A549 (cell line): ENCODE measurements at regions not wholly inside any gene's neighbourhood (a gene's known extent, or its start where the extent isn't known, plus 50 kb on each side); places are given as distances from the start of the nearest gene placed in this dataset.
"Not testable (repeated sequence)": the region's sequence is repeated elsewhere in the genome, so short reads cannot be mapped to it uniquely, and the experiment has no call there.

ENCODE experiments used
- ATAC-seq, 2 experiments: fragments of 200-7000 bp in 1 of 2; fragments of >200 bp in 1 of 2; cut with Nextera tagmentation in 1 of 2; cut with Tn5 transposase in 1 of 2; 3 replicates each; pipeline versions ENCODE4 v1.8.0 to v1.9.1; 2018 to 2020; ENCODE audit warnings: mild to moderate bottlenecking in 1 of 2, moderate library complexity in 1 of 2
- CTCF ChIA-PET: fragments of 300-600 bp; sonication (Branson Sonifier 250); formaldehyde crosslinking; extraction: SDS; loops from one replicate; lab custom pipeline; 2021; ENCODE audit warnings: antibody characterized with exemption, inconsistent platforms; lab: Yijun Ruan, JAX
- POLR2A ChIA-PET: fragments of 350-600 bp; formaldehyde crosslinking; extraction: SDS; loops from one replicate; lab custom pipeline; 2021; ENCODE audit warnings: antibody characterized with exemption, inconsistent platforms; lab: Yijun Ruan, JAX
- DNase-seq, 2 experiments: peaks; one replicate each; pipeline versions ENCODE4 v3.0.0 to v3.0.0-alpha.2; 2011 to 2016; ENCODE audit warnings: low read depth in 1 of 2, low spot score in 1 of 2
- FAIRE-seq: peaks from 2 replicates; lab custom pipeline; 2011; peaks lifted over from hg19 to GRCh38; lab: Jason Lieb, UNC
- H3K27ac ChIP-seq, 2 experiments: fragments of >200 bp; sonication (Bioruptor Twin); formaldehyde crosslinking; 3 replicates each; pipeline ENCODE4 v1.5.1; 2016 to 2017
- H3K4me1 ChIP-seq: fragments of >200 bp; sonication (Bioruptor Twin); formaldehyde crosslinking; 3 replicates; pipeline ENCODE4 v1.6.1; 2016
- H3K4me2 ChIP-seq: fragments of >200 bp; sonication (Bioruptor Twin); formaldehyde crosslinking; 3 replicates; pipeline ENCODE4 v1.6.1; 2016
- H3K4me3 ChIP-seq: fragments of >200 bp; sonication (Bioruptor Twin); formaldehyde crosslinking; 3 replicates; pipeline ENCODE4 v1.5.1; 2016
- H3K9me3 ChIP-seq: fragments of >200 bp; sonication (Bioruptor Twin); formaldehyde crosslinking; 3 replicates; pipeline ENCODE4 v1.6.1; 2016
- CBX8 ChIP-seq: fragments of 200-600 bp; sonication (generic); IDR thresholded peaks from 2 replicates; pipeline ENCODE4 v1.6.1; 2016
- CHD2 ChIP-seq: fragments of 150-350 bp; IDR thresholded peaks from 2 replicates; pipeline ENCODE4 v1.6.1; 2014; ENCODE audit warnings: low read length; ENCODE audit not compliant: partially characterized antibody
- CHD4 ChIP-seq: fragments of 200-600 bp; sonication (generic); IDR thresholded peaks from 2 replicates; pipeline ENCODE4 v1.6.1; 2016; ENCODE audit warnings: antibody characterized with exemption, mild to moderate bottlenecking, borderline replicate concordance
- FOSB ChIP-seq: fragments of 250-450 bp; sonication (Bioruptor Pico); IDR thresholded peaks from 2 replicates; pipeline ENCODE4 v1.5.0; 2020; ENCODE audit warnings: mild to moderate bottlenecking, moderate library complexity
- FOXS1 ChIP-seq: fragments of 250-450 bp; sonication (Bioruptor Pico); IDR thresholded peaks from 2 replicates; pipeline ENCODE4 v1.5.0; 2020; ENCODE audit warnings: mild to moderate bottlenecking, moderate library complexity
- GATA3 ChIP-seq: IDR thresholded peaks from 2 replicates; pipeline ENCODE4 v1.6.1; 2012; ENCODE audit warnings: borderline replicate concordance
- HDAC2 ChIP-seq: fragments of 200-600 bp; sonication (generic); IDR thresholded peaks from 2 replicates; pipeline ENCODE4 v1.6.1; 2016
- HEYL ChIP-seq: fragments of 250-450 bp; sonication (Bioruptor Pico); IDR thresholded peaks from 2 replicates; pipeline ENCODE4 v1.8.0; 2021; ENCODE audit warnings: mild to moderate bottlenecking, moderate library complexity
- JUN ChIP-seq, 2 experiments: fragments of >200 bp; sonication (Bioruptor Twin); formaldehyde crosslinking; IDR thresholded peaks; 2 replicates in 1 of 2; 3 replicates in 1 of 2; pipeline ENCODE4 v1.6.1; 2016 to 2017
- MAFK ChIP-seq: fragments of 450-650 bp; IDR thresholded peaks from 2 replicates; pipeline ENCODE4 v1.6.1; 2014; ENCODE audit not compliant: partially characterized antibody
- NR3C1 ChIP-seq: fragments of >200 bp; sonication (Bioruptor Twin); formaldehyde crosslinking; IDR thresholded peaks from 3 replicates; pipeline ENCODE4 v1.6.1; 2017
- POLR2A ChIP-seq: IDR thresholded peaks from 2 replicates; pipeline ENCODE4 v1.6.1; 2012; ENCODE audit warnings: mild to moderate bottlenecking, low read length
- RAD21 ChIP-seq, 2 experiments: fragments of >200 bp in 1 of 2; sonication (Bioruptor Twin) in 1 of 2; formaldehyde crosslinking in 1 of 2; IDR thresholded peaks in 1 of 2; conservative IDR thresholded peaks in 1 of 2; 2 replicates in 1 of 2; 3 replicates in 1 of 2; pipeline ENCODE4 v1.6.1; 2012 to 2018; ENCODE audit warnings: inconsistent platforms in 1 of 2
- RARB ChIP-seq: fragments of 250-450 bp; sonication (Bioruptor Pico); IDR thresholded peaks from 2 replicates; pipeline ENCODE4 v1.8.0; 2021; ENCODE audit warnings: mild to moderate bottlenecking, moderate library complexity
- SREBF2 ChIP-seq: fragments of 450-650 bp; IDR thresholded peaks from 2 replicates; pipeline ENCODE4 v1.6.1; 2014; ENCODE audit warnings: mild to moderate bottlenecking, moderate library complexity
- TFCP2L1 ChIP-seq: fragments of 250-450 bp; sonication (Bioruptor Pico); IDR thresholded peaks from 2 replicates; pipeline ENCODE4 v1.5.0; 2021; ENCODE audit warnings: mild to moderate bottlenecking
- ZSCAN20 ChIP-seq: fragments of 250-450 bp; sonication (Bioruptor Pico); IDR thresholded peaks from 2 replicates; pipeline ENCODE4 v1.8.0; 2022; ENCODE audit warnings: mild to moderate bottlenecking, moderate library complexity
- WGBS: methylation state at CpG from one replicate; pipeline ENCODE4 v1.1.6; 2017; ENCODE audit errors: missing lambda C conversion rate; 5-methylcytosine and 5-hydroxymethylcytosine counted together
- TF ChIP-seq, protein P1 (sequence below): IDR thresholded peaks from 2 replicates; pipeline ENCODE4 v1.6.1; 2012; ENCODE audit warnings: low read depth, borderline replicate concordance
- TF ChIP-seq, protein P2 (sequence below): fragments of 200-600 bp; sonication (generic); IDR thresholded peaks from 2 replicates; pipeline ENCODE4 v1.6.1; 2016; ENCODE audit warnings: antibody characterized with exemption, mild to moderate bottlenecking, moderate library complexity
- TF ChIP-seq, protein P3 (sequence below): IDR thresholded peaks from 2 replicates; pipeline ENCODE4 v1.6.1; 2012
- TF ChIP-seq, protein P4 (sequence below): IDR thresholded peaks from 2 replicates; pipeline ENCODE4 v1.6.1; 2012
- TF ChIP-seq, protein P5 (sequence below): fragments of 250-450 bp; sonication (Bioruptor Pico); IDR thresholded peaks from 2 replicates; pipeline ENCODE4 v1.5.0; 2021; ENCODE audit warnings: mild to moderate bottlenecking, moderate library complexity, borderline replicate concordance

DNA sequence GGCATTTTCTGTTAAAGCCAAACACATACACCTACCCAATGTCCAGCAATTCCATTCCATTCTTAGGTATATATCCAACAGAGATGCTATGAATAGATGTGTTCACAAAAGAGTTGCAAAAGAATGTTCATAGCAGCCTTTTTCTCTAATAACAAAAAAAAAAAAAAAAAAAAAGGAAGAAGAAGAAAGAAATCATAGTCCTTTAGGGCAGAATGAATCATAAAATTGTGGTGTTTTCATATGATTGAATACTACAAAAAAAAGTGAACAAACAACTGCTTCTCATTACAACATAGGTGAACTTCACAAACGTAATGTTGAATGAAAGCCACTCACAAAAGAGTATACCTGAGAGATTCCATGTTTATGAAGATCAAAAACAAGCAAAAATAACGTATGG, 66.8 kb upstream of the GRK3 start (continued):
- no peak for TF ChIP-seq RAD21 (conservative IDR thresholded peaks at IDR 0.05 in 1 of 2, IDR thresholded peaks at IDR 0.05 in 1 of 2)
- TF ChIP-seq, protein P1, sequence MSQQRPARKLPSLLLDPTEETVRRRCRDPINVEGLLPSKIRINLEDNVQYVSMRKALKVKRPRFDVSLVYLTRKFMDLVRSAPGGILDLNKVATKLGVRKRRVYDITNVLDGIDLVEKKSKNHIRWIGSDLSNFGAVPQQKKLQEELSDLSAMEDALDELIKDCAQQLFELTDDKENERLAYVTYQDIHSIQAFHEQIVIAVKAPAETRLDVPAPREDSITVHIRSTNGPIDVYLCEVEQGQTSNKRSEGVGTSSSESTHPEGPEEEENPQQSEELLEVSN, result no peak
- TF ChIP-seq HDAC2, result no peak
- TF ChIP-seq, all 56 proteins: peak for 0

DNA sequence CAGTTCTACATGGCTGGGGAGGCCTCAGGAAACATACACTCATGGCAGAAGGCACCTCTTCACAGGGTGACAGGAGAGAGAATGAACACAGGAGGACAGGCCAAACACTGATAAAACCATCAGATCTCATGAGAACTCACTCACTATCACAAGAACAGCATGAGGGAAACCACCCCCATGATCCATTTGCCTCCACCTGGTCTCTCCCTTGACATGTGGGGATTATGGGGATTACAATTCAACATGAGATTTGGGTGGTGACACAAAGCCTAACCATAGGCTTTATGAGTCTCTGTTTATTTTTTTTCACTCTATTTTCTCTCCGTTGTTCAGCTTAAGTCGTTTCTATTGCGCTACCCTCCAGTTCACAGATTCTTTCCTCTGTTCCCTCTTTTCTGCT, 63.8 kb upstream of the GRK3 start:
- CTCF ChIA-PET, H3K4me2 ChIP-seq, FAIRE-seq, H3K4me3 ChIP-seq, H3K9me3 ChIP-seq, H3K27ac ChIP-seq, H3K4me1 ChIP-seq, POLR2A ChIA-PET, DNase-seq, ATAC-seq: not testable (repeated sequence)
- WGBS, result 92% methylated on average over 3 of the region's 3 CpGs

DNA sequence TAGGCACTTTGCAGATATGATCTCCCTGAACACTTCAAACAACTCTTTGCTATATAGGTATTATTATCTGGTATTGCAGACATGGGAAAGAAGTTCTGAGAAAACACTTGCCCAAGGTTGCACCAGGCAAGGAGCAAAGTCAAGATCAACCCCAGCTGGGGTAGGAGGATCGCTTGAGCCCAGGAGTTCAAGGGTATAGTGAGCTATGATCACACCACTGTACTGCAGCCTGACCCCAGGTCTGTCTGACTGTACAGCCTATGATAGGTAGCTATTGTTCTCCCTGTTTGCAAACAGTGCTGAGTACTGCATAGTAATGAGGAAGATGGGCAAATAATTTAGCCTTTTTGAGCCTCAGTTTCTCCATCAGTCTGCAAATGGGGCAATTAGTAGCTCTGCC, 60.5 kb upstream of the GRK3 start:
- CTCF ChIA-PET, ATAC-seq, H3K9me3 ChIP-seq, H3K27ac ChIP-seq, H3K4me2 ChIP-seq, H3K4me3 ChIP-seq, DNase-seq, FAIRE-seq, H3K4me1 ChIP-seq, POLR2A ChIA-PET: not testable (repeated sequence)
- no CpG with 5 or more reads among the region's 1 CpG for WGBS

DNA sequence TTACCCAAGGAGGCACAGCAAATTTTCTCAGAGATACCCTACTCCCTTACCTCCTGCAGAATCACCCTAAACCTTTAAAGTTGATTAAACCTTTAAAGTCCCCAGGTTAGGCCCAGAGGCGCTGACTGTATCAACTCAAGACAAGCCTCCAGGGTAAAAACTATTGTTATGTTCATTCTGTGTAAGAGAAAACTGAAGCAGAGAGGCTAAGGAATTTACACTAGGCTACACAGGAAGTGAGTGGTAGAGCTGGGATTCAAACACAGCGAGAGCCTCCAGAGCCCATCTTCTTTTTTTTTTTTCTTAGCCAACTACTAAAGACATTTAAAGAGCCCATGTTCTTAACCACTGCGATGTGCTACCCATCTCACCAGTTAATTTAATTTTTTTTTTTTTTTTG, 56.3 kb upstream of the GRK3 start:
- POLR2A ChIA-PET, result no interaction called here
- H3K9me3 ChIP-seq, result no peaks in the 10 kb centered on the region
- H3K27ac ChIP-seq, result no peak overlapping the region
- no peaks in the 10 kb centered on the region for H3K4me1 ChIP-seq
- ATAC-seq (no peak), FAIRE-seq (no peak)
- 96% methylated on average over 3 of the region's 3 CpGs for WGBS
- no peak overlapping the region for H3K4me2 ChIP-seq
- no peak for TF ChIP-seq RARB
- TF ChIP-seq, protein P2, sequence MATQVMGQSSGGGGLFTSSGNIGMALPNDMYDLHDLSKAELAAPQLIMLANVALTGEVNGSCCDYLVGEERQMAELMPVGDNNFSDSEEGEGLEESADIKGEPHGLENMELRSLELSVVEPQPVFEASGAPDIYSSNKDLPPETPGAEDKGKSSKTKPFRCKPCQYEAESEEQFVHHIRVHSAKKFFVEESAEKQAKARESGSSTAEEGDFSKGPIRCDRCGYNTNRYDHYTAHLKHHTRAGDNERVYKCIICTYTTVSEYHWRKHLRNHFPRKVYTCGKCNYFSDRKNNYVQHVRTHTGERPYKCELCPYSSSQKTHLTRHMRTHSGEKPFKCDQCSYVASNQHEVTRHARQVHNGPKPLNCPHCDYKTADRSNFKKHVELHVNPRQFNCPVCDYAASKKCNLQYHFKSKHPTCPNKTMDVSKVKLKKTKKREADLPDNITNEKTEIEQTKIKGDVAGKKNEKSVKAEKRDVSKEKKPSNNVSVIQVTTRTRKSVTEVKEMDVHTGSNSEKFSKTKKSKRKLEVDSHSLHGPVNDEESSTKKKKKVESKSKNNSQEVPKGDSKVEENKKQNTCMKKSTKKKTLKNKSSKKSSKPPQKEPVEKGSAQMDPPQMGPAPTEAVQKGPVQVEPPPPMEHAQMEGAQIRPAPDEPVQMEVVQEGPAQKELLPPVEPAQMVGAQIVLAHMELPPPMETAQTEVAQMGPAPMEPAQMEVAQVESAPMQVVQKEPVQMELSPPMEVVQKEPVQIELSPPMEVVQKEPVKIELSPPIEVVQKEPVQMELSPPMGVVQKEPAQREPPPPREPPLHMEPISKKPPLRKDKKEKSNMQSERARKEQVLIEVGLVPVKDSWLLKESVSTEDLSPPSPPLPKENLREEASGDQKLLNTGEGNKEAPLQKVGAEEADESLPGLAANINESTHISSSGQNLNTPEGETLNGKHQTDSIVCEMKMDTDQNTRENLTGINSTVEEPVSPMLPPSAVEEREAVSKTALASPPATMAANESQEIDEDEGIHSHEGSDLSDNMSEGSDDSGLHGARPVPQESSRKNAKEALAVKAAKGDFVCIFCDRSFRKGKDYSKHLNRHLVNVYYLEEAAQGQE, result no peak
- no peak for TF ChIP-seq CBX8
- TF ChIP-seq, protein P3, sequence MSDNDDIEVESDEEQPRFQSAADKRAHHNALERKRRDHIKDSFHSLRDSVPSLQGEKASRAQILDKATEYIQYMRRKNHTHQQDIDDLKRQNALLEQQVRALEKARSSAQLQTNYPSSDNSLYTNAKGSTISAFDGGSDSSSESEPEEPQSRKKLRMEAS, result no peak
- no peak for TF ChIP-seq HEYL
- no peak for TF ChIP-seq TFCP2L1 (CRISPR knock-in tag)
- no peak for TF ChIP-seq MAFK
- no peak for TF ChIP-seq CHD4
- TF ChIP-seq GATA3, result no peak
- TF ChIP-seq FOXS1 (CRISPR knock-in tag), result no peak
- no peak for TF ChIP-seq POLR2A
- no peak for TF ChIP-seq FOSB (CRISPR knock-in tag)
- TF ChIP-seq, protein P4, sequence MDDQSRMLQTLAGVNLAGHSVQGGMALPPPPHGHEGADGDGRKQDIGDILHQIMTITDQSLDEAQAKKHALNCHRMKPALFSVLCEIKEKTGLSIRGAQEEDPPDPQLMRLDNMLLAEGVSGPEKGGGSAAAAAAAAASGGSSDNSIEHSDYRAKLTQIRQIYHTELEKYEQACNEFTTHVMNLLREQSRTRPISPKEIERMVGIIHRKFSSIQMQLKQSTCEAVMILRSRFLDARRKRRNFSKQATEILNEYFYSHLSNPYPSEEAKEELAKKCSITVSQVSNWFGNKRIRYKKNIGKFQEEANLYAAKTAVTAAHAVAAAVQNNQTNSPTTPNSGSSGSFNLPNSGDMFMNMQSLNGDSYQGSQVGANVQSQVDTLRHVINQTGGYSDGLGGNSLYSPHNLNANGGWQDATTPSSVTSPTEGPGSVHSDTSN, result no peak
- no peak for TF ChIP-seq CHD2
- TF ChIP-seq SREBF2, result no peak
- TF ChIP-seq NR3C1, result no peak
- TF ChIP-seq RAD21 (conservative IDR thresholded peaks at IDR 0.05 in 1 of 2, IDR thresholded peaks at IDR 0.05 in 1 of 2), result no peak
- TF ChIP-seq, protein P5, sequence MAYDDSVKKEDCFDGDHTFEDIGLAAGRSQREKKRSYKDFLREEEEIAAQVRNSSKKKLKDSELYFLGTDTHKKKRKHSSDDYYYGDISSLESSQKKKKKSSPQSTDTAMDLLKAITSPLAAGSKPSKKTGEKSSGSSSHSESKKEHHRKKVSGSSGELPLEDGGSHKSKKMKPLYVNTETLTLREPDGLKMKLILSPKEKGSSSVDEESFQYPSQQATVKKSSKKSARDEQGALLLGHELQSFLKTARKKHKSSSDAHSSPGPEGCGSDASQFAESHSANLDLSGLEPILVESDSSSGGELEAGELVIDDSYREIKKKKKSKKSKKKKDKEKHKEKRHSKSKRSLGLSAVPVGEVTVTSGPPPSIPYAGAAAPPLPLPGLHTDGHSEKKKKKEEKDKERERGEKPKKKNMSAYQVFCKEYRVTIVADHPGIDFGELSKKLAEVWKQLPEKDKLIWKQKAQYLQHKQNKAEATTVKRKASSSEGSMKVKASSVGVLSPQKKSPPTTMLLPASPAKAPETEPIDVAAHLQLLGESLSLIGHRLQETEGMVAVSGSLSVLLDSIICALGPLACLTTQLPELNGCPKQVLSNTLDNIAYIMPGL, result no peak
- TF ChIP-seq JUN (IDR thresholded peaks at IDR 0.05), result no peak
- TF ChIP-seq ZSCAN20 (CRISPR knock-in tag), result no peak
- TF ChIP-seq, all 56 proteins: peak for 0
- no peak for DNase-seq
- H3K4me3 ChIP-seq, result no peak overlapping the region
- CTCF ChIA-PET, result no interaction called here
